GM19455 (cell line): ENCODE measurements at regions not wholly inside any gene's neighbourhood (a gene's known extent, or its start where the extent isn't known, plus 50 kb on each side); places are given as distances from the start of the nearest gene placed in this dataset.
"Not testable (repeated sequence)": the region's sequence is repeated elsewhere in the genome, so short reads cannot be mapped to it uniquely, and the experiment has no call there.

Source experiments
- ATAC-seq: cut with Tn5 transposase; IDR thresholded peaks from one replicate; pipeline ENCODE4 v1.9.1; 2021; ENCODE audit not compliant: unreplicated experiment

GRCh38 chr2:126276268-126276667 is 379.7 kb upstream of the GYPC start:
- not testable (repeated sequence) for ATAC-seq

DNA sequence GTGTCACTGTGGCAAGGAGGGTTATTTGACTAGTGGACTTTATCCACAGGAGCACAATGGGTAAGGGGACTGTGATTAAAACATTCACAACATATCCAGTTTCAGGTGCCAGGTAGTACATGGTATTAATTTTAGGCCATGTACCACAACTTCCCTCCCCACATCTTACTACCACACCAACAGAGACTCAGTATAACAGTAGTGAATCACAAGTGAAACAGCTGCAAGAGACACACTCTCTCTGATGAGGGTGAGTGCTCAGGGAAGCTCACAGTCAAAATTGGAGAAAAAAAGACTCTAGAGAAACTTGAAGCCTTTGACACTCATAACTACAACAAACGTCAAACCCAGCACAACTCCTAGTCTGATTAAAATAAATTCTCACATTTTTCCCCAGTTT is 367.6 kb upstream of the GYPC start:
- no peak for ATAC-seq

DNA sequence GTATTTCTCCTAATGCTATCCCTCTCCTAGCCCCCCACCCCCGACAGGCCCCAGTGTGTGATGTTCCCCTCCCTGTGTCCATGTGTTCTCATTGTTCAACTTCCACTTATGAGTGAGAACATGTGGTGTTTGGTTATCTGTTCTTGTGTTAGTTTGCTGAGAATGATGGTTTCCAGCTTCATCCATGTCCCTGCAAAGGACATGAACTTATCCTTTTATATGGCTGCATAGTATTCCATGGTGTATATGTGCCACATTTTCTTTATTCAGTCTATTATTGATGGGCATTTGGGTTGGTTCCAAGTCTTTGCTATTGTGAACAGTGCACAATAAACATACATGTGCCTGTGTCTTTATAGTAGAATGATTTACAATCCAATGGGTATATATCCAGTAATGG is 362.0 kb upstream of the GYPC start:
- ATAC-seq: not testable (repeated sequence)

DNA sequence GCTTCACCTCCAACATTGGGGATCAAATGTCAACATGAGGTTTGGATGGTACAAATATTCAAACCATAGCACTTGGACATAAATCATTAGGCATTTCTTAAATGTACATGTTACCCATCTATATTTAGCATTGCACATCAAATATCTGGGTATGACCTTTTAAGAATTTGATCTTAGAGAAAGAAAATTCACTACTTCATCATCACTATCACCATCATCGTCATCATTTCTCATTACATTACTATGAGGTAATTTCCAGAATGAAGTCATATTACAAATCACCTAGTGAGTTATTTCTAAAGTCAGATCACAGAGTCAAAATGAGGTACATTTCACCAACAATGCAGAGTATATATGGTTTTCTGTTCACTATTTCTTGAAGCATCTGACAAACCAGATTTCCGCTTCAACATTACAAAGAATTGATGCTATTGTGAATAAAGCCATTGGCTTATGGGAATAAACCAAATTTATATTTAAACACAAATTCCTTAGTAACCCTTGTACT is 356.4 kb upstream of the GYPC start:
- no peak for ATAC-seq

DNA sequence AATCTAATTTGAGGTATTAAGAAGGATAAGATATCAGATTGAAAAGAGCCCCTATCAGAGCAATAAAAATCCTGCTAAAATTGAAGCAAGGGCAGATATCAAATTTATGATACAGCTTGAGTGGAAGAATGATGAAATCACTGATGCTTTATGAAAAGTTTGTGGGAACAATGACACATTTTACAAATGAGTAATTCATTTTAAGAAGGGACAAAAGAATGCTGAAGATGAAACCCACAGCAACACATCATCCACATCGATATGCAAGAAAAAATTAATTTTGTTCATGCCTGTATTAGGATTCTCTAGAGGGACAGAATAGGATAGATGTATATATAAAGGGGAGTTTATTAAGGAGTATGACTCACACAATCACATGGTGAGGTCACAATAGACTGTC is 355.6 kb upstream of the GYPC start:
- ATAC-seq: no peak

DNA sequence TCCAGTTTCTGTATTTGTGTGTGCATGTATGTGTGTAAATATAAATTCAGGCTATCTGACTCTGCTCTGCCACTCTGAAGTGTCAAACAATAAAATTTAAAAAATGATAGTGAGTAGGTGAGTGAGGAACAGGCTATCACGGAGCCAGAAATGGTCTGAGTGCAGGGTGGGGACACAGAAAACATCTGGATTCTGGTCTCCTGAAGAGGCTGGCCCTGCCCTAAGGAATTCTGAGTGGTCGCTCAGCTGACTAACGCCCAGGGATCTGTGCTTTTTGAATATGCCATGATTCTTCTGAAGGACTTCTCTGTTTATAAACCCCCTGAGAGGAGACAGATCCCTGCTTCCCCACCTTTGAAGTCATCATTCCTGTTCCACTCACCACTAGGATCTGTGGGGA is 353.9 kb upstream of the GYPC start:
- no peak for ATAC-seq

DNA sequence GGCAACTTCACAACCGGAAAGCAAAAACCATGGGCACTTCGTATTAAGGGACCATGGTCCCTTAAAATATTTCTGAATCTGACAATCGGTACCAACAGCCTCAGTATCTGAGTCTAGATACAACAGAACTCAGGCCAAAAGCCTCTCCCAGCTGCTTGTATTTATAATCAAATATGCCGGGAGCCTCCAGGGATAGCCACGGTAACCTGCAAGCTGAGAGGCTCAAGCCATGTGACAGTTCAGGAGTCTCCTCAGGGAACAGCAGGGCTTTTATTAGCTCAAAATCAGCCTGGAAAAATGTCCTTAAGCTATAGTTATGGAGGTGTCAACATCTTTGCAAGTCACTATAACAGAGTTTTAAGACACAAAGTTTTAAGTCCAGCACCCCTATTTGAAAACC is 352.8 kb upstream of the GYPC start:
- no peak for ATAC-seq

DNA sequence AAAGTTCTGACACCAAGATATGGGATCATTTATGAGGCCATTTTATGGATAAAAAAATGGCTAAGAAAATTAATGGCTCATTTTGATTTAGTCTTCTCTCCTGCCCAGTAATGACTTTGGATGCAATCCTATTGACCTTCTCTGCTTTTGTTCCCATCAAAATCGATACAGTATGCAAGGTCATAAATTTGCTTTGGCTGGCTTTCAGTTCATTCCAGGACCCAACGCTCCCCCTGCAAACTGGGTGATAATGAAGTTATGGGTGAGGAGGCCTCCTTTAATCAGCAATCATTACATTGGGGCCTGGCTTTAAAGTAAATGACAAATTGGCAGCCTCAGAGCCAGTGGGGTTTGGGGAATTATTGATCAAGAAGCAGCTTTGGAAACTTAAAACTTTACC is 351.8 kb upstream of the GYPC start:
- no peak for ATAC-seq

DNA sequence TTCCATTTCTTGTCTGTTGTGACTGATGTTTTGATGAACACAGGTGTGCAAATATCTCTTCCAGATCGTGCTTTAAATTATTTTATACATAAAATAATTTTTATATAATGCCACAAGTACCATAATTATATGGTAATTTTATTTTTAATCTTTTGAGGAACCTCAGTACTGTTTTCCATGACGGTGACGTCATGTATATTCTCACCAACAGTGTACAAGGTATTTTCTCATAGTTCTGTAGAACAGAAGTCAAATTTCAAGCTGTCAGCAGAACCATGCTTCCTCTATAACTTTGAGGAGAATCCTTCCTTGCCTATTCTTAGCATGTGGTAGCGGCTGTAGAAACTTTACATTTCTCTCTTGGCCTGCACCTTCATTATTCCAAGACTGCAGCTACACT is 349.4 kb upstream of the GYPC start:
- ATAC-seq: no peak

- ATAC-seq: no peak
Measured at GRCh38 chr2:126307740-126308139, 348.2 kb upstream of the GYPC start.

DNA sequence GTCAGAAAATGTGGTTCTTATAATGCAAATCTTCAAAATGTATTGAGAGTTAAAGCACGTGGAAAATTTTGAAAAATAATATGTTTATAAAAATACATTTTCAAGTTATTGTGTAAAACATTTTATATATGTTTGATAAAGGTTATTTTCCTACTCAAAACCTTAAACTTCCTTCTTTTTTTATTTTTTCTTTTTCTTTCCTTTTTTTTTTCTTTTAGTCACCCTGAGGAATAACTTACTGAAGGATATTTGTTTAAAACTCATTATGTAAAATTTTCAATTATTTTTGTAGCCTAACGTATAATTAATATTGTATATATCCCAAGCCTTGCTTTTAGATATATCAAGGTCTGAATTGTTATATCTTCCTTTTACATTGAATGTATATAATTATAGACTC is 346.8 kb upstream of the GYPC start:
- no peak for ATAC-seq

DNA sequence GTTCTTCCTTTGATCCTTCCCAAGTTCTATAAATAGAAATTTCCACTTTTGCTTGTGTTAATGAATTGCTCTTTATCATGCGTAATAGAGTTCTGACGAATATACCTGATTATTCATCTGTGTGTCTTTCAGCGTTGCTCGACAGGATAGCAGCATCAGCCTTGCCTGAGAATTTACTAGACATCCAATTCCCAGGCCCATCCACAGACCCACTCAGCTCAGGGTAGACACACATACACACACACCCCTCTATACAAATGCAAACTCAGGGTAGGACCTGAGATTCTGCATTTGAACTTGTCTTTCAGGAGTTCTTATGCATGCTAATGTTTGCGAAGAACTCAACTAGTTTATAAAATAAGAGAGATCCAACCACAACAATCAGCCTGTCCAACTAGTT is 343.4 kb upstream of the GYPC start:
- ATAC-seq: no peak

- no peak for ATAC-seq
Measured at GRCh38 chr2:126315828-126316227, 340.1 kb upstream of the GYPC start.

GRCh38 chr2:126317790-126318431 is 338.0 kb upstream of the GYPC start:
- no peak for ATAC-seq

GRCh38 chr2:126322342-126322741 is 333.6 kb upstream of the GYPC start:
- ATAC-seq: no peak

DNA sequence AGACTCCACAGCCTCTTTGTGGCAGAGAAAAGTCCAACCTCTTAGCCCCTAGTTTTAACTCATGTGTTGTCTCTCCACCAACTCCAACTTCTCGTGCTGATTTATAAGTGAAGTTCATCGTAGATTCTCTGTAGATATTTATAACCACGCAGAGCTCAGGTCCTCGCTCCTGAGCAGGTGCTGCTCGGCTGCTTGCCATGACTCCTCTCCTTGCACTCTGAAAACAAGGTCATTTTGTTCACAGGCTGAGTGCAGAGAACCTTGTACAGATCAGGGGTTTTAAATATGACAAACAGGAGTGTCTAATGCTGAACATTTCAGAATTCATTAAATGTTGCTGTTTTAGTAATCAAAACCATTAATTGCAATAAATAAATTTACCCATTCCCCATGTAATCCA is 330.8 kb upstream of the GYPC start:
- no peak for ATAC-seq

DNA sequence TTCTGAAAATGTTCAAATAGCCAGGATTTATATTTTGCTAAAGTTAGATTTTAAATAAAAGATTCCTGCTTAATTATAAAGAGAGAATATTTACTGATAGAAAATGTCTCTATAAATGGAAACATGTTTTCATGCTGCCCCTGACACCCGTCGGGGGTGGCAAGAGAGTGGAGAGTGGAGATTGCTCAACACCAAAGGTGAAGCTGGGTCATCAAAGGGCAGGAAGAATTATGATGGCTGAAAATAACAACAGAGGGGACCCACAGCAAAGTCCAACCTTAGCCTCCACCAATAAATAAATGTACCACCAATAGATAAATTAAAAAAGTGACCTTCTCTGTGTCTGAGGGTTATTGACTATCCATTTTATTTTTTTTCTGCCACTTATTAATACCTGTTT is 326.8 kb upstream of the GYPC start:
- ATAC-seq: no peak

DNA sequence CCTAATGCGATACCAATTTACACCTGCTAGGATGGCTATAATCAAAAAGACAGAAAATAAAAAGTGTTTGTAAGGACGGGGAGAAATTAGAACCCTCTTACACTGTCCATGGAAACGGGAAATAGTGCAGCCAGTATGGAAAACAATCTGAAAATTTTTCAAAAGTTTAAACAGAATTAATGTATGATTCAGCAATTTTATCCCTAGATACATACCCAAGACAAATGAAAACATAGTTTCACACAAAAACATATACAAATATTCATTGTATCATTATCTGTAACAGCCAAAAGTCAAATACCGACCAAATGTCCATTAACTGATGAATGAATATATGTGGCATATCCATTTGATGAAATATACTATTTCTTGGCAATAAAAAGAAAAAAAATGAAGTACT is 313.5 kb upstream of the GYPC start:
- no peak for ATAC-seq

DNA sequence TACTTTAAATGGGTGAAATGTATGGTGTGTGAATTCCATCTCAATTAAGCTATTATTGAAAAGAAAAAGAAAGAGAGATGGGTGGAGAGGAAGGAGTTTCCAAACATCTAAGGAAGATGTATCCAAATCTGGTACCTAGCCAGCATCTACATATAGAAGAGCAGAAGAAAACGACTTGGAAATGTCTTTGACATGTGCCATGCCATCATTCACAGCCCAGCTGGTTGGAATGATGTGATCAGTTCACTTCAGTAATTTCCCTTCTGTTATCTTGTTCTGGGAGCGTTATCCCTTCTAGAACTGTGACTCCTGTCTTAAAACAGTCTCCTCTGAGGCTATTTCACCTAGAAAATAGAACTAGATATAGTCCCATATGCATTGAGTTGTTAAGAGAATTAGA is 312.8 kb upstream of the GYPC start:
- ATAC-seq: no peak

GRCh38 chr2:126344493-126344892 is 311.5 kb upstream of the GYPC start:
- ATAC-seq: no peak

- no peak for ATAC-seq
Measured at GRCh38 chr2:126345691-126346090, 310.3 kb upstream of the GYPC start.

GRCh38 chr2:126356631-126357030 is 299.3 kb upstream of the GYPC start:
- no peak for ATAC-seq

DNA sequence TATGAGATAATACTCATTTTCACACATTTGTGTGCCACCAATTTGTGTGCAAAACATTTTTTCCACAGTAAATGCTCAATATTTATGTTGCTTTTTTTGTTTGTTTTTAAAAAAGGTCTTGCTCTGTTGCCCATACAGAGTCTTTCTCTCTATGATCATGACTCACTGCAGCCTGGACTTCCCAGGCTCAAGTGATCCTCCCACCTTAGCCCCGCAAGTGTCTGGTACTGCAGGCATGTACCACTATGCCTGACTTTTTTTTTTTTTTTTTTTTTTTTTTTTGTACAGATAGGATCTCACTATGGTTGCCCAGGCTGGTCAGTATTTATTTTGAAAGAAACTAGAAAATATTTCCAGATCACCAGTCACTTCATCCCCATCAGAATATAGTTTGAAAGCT is 297.8 kb upstream of the GYPC start:
- no peak for ATAC-seq
